PC-3 (cell line): ENCODE measurements at regions not wholly inside any gene's neighbourhood (a gene's known extent, or its start where the extent isn't known, plus 50 kb on each side); places are given as distances from the start of the nearest gene placed in this dataset.

Experiments used
- ATAC-seq: fragments of 200-7000 bp; cut with Tn5 transposase; 2 replicates; pipeline ENCODE4 v1.9.1; 2020; ENCODE audit warnings: mild to moderate bottlenecking, moderate library complexity
- BruUV-seq: library from RNA; stranded (reverse); fragments of 400-500 nt; replicated peaks from 2 replicates; lab custom pipeline; 2021; lab: Mats Ljungman, UMichigan
- CTCF ChIA-PET: fragments of 300-600 bp; sonication (Branson Sonifier 250); formaldehyde crosslinking; loops from one replicate; lab custom pipeline; 2022; ENCODE audit warnings: antibody characterized with exemption; lab: Charles Lee
- POLR2A ChIA-PET: fragments of 300-600 bp; sonication (Branson Sonifier 250); formaldehyde crosslinking; loops from one replicate; lab custom pipeline; 2022; ENCODE audit warnings: antibody characterized with exemption; ENCODE audit not compliant: unreplicated experiment; lab: Charles Lee
- DNase-seq: peaks from one replicate; pipeline ENCODE4 v3.0.0-alpha.2; 2015
- H2AFZ ChIP-seq: fragments of 300-600 bp; sonication (generic); 2 replicates; pipeline ENCODE4 v1.6.0; 2016; ENCODE audit warnings: antibody characterized with exemption, low read length
- H3F3A ChIP-seq: fragments of 300-600 bp; sonication (generic); one replicate; pipeline ENCODE4 v1.6.0; 2017; ENCODE audit warnings: antibody characterized with exemption, low read length, control low read depth, mild to moderate bottlenecking; ENCODE audit not compliant: unreplicated experiment
- H3K27ac ChIP-seq: fragments of 300-600 bp; sonication (generic); 2 replicates; pipeline ENCODE4 v1.5.1; 2016; ENCODE audit warnings: mild to moderate bottlenecking, low read length
- H3K27me3 ChIP-seq: fragments of 300-600 bp; sonication (generic); 2 replicates; pipeline ENCODE4 v1.6.1; 2016; ENCODE audit warnings: low read length, mixed read lengths
- H3K36me3 ChIP-seq: fragments of 300-600 bp; sonication (generic); 2 replicates; pipeline ENCODE4 v1.6.1; 2016; ENCODE audit warnings: low read depth, mixed run types, low read length, mixed read lengths
- H3K4me1 ChIP-seq: fragments of 300-600 bp; sonication (generic); 2 replicates; pipeline ENCODE4 v1.5.1; 2016; ENCODE audit warnings: low read length; ENCODE audit not compliant: insufficient read depth
- H3K4me2 ChIP-seq: fragments of 300-600 bp; sonication (generic); 2 replicates; pipeline ENCODE4 v1.6.0; 2016; ENCODE audit warnings: low read length
- H3K4me3 ChIP-seq: fragments of 300-600 bp; sonication (generic); 2 replicates; pipeline ENCODE4 v1.5.1; 2016; ENCODE audit warnings: mild to moderate bottlenecking, low read length, mixed read lengths
- H3K79me2 ChIP-seq: fragments of 300-600 bp; sonication (generic); 2 replicates; pipeline ENCODE4 v1.6.1; 2017; ENCODE audit warnings: low read length, mixed read lengths
- H3K9ac ChIP-seq: fragments of 300-600 bp; sonication (generic); 2 replicates; pipeline ENCODE4 v1.6.0; 2016; ENCODE audit warnings: mild to moderate bottlenecking, low read length
- H3K9me2 ChIP-seq: fragments of 300-600 bp; sonication (generic); replicated peaks from 2 replicates; pipeline ENCODE4 v1.6.1; 2016; ENCODE audit warnings: mixed run types, low read length, mixed read lengths
- H3K9me3 ChIP-seq: fragments of 300-600 bp; sonication (generic); 2 replicates; pipeline ENCODE4 v1.6.1; 2016; ENCODE audit warnings: low read length, mixed read lengths
- H4K20me1 ChIP-seq: fragments of 300-600 bp; sonication (generic); 2 replicates; pipeline ENCODE4 v1.6.1; 2016; ENCODE audit warnings: low read length, mixed read lengths
- CTCF ChIP-seq: fragments of 300-600 bp; sonication (generic); conservative IDR thresholded peaks from 2 replicates; pipeline ENCODE4 v1.5.1; 2017; ENCODE audit warnings: antibody characterized with exemption, low read depth, mild to moderate bottlenecking, low read length
- EZH2 ChIP-seq: fragments of 300-600 bp; sonication (generic); IDR thresholded peaks from one replicate; pipeline ENCODE4 v1.6.1; 2017; ENCODE audit warnings: antibody characterized with exemption, mild to moderate bottlenecking, low read length; ENCODE audit not compliant: unreplicated experiment
- EZH2phosphoT487 ChIP-seq: fragments of 300-600 bp; sonication (generic); IDR thresholded peaks from 2 replicates; pipeline ENCODE4 v1.6.1; 2018; ENCODE audit warnings: mild to moderate bottlenecking, antibody characterized with exemption, low read length, borderline replicate concordance
- intact Hi-C: fragments of 100-400 bp; cut with micrococcal nuclease; formaldehyde crosslinking; loops from 2 replicates; pipeline ENCODE4 v1.9.0; 2023

DNA sequence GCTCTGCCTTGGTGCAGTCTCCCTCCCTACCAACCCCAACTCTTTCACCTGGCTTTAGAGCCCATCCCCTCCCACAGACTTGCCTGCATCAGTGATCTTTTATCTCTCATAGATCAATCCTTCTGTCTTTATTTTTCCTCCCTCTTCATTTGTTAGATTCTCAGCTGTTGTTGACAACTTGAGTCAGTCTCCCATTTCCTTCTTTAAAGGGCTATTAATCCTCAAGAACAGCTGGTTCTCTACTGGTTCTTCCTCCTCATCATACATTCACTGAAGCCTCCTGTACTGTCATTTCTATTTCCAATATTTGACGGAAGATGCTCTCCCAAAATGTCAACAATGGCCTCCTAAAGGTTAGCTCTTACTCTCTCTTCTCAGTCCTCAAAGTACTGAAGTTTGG is 408.2 kb downstream of the TBC1D4 start:
- no peaks in the 10 kb centered on the region for H4K20me1 ChIP-seq
- intact Hi-C loops = no loop called here

DNA sequence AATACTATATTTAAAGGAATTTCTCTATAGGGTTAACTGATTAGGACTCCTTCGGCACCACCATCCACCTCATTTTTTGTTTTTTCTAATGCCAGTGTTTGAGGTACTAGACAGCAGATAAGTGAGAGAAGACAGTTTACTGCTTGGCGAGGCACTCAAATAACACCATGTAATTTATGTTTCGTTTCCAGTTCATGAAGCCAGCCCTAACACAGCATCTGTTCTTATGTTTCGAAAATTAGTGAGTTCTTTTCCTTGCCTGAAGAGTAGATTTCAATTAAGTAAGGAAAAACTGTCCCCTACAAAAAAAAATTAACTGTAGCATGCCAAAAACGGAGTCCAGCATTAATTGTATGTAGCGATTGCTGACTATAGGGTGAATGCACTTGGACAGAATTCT is 409.1 kb downstream of the TBC1D4 start:
- no peak for TF ChIP-seq CTCF
- TF ChIP-seq EZH2phosphoT487 = no peak
- TF ChIP-seq EZH2 = no peak

More for the DNA sequence above, 408.2 kb downstream of the TBC1D4 start:
- CTCF ChIA-PET = no interaction called here
- DNase-seq (no peak), ATAC-seq (no peak)
- TF ChIP-seq EZH2 = no peak
- TF ChIP-seq EZH2phosphoT487 = no peak
- no peak for TF ChIP-seq CTCF
- BruUV-seq = no TSS peak
- Histone ChIP-seq H3K9ac (no peak overlapping the region), H3K9me3 (no peaks in the 10 kb centered on the region), H3K79me2 (no peaks in the 10 kb centered on the region), H3K4me2 (no peak overlapping the region), H3K27me3 (no peaks in the 10 kb centered on the region), H3K27ac (no peak overlapping the region), H3K4me1 (no peaks in the 10 kb centered on the region), H3F3A (no peaks in the 10 kb centered on the region), H3K9me2 (no peaks in the 10 kb centered on the region), H3K36me3 (no peaks in the 10 kb centered on the region), H2AFZ (no peak overlapping the region), H3K4me3 (no peak overlapping the region)
- POLR2A ChIA-PET = no interaction called here

GRCh38 chr13:75072368-75072767 is 409.6 kb downstream of the TBC1D4 start:
- no peaks in the 10 kb centered on the region for H4K20me1 ChIP-seq
- BruUV-seq = no TSS peak
- intact Hi-C loops = no loop called here
- no peaks in the 10 kb centered on the region for H3K36me3 ChIP-seq
- DNase-seq = no peak
- H3F3A ChIP-seq = no peaks in the 10 kb centered on the region
- POLR2A ChIA-PET = no interaction called here
- no peak overlapping the region for H3K27ac ChIP-seq
- no peak overlapping the region for H3K9ac ChIP-seq
- no peak overlapping the region for H3K4me3 ChIP-seq
- H3K9me2 ChIP-seq = no peaks in the 10 kb centered on the region
- H3K79me2 ChIP-seq = no peaks in the 10 kb centered on the region
- no peak overlapping the region for H3K4me2 ChIP-seq
- ATAC-seq = no peak
- CTCF ChIA-PET = interaction anchor here (0.7 kb wide), 1 partner anchor 10 kb away, joined by 4 read pairs; no protein-coding TSS in a partner anchor
- no peaks in the 10 kb centered on the region for H3K4me1 ChIP-seq
- no peak for TF ChIP-seq EZH2phosphoT487
- TF ChIP-seq EZH2 = no peak
- no peak overlapping the region for H2AFZ ChIP-seq
- H3K9me3 ChIP-seq = no peaks in the 10 kb centered on the region
- no peaks in the 10 kb centered on the region for H3K27me3 ChIP-seq

More for the DNA sequence above, 409.1 kb downstream of the TBC1D4 start:
- intact Hi-C loops = no loop called here
- H3K27me3 ChIP-seq = no peaks in the 10 kb centered on the region
- ChIA-PET CTCF (no interaction called here), POLR2A (no interaction called here)
- H3K36me3 ChIP-seq = no peaks in the 10 kb centered on the region
- DNase-seq = no peak
- H3K4me1 ChIP-seq = no peaks in the 10 kb centered on the region
- H3F3A ChIP-seq = no peaks in the 10 kb centered on the region
- BruUV-seq = no TSS peak
- no peak overlapping the region for H3K4me3 ChIP-seq
- no peaks in the 10 kb centered on the region for H4K20me1 ChIP-seq
- H3K9me2 ChIP-seq = no peaks in the 10 kb centered on the region
- H3K9ac ChIP-seq = no peak overlapping the region
- no peak overlapping the region for H2AFZ ChIP-seq
- H3K9me3 ChIP-seq = no peaks in the 10 kb centered on the region
- no peak for ATAC-seq
- no peak overlapping the region for H3K27ac ChIP-seq
- no peaks in the 10 kb centered on the region for H3K79me2 ChIP-seq
- H3K4me2 ChIP-seq = no peak overlapping the region
